Neural progenitor cell (in vitro differentiated cells): ENCODE measurements at regions not wholly inside any gene's neighbourhood (a gene's known extent, or its start where the extent isn't known, plus 50 kb on each side); places are given as distances from the start of the nearest gene placed in this dataset.

Experiments used
- CTCF ChIP-seq: fragments of 200-600 bp; sonication (generic); IDR thresholded peaks from 2 replicates; pipeline ENCODE4 v1.5.1; 2017; ENCODE audit warnings: antibody characterized with exemption, mild to moderate bottlenecking
- EZH2 ChIP-seq: fragments of 200-600 bp; sonication (generic); IDR thresholded peaks from 2 replicates; pipeline ENCODE4 v1.6.1; 2017; ENCODE audit warnings: antibody characterized with exemption, mild to moderate bottlenecking, moderate library complexity
- EZH2phosphoT487 ChIP-seq: fragments of 200-600 bp; sonication (generic); IDR thresholded peaks from 2 replicates; pipeline ENCODE4 v1.6.1; 2017; ENCODE audit warnings: antibody characterized with exemption

GRCh38 chr12:104886418-104887401 lies 71.4 kb downstream of the SLC41A2 start:
- TF ChIP-seq EZH2phosphoT487 (no peak), EZH2 (no peak), CTCF (no peak)
